ENCODE measurements at regions not wholly inside any gene's neighbourhood (a gene's known extent, or its start where the extent isn't known, plus 50 kb on each side); places are given as distances from the start of the nearest gene placed in this dataset.

GRCh38 chr13:111420113-111420876 is 99.9 kb downstream of the TEX29 start:
- no peaks in the 10 kb centered on the region for H4K20me1 ChIP-seq (ENCODE audit: insufficient read depth, low read length, poor library complexity, severe bottlenecking)
- H2AFZ ChIP-seq (ENCODE audit: low read length) = no peak overlapping the region
- TF ChIP-seq EZH2phosphoT487 (IDR thresholded peaks at IDR 0.05; ENCODE audit: borderline replicate concordance) (no peak), CTCF (conservative IDR thresholded peaks at IDR 0.05; ENCODE audit: low read length) (no peak)
- H3K9me2 ChIP-seq (replicated peaks; ENCODE audit: low read depth, low read length) = no peaks in the 10 kb centered on the region
- H3K9me3 ChIP-seq (ENCODE audit: insufficient read depth, low read depth, low read length) = no peaks in the 10 kb centered on the region
- H3K4me3 ChIP-seq (ENCODE audit: low read length, poor library complexity, severe bottlenecking) = no peak overlapping the region
- no peaks in the 10 kb centered on the region for H3K4me1 ChIP-seq (ENCODE audit: insufficient read depth, low read length, poor library complexity, severe bottlenecking)
- no peak overlapping the region for H3K4me2 ChIP-seq (ENCODE audit: low read depth, low read length, poor library complexity, severe bottlenecking)
- no peaks in the 10 kb centered on the region for H3K36me3 ChIP-seq (ENCODE audit: insufficient read depth, low read length)
- H3F3A ChIP-seq (ENCODE audit: low read depth) = no peaks in the 10 kb centered on the region
- no peak overlapping the region for H3K9ac ChIP-seq (ENCODE audit: low read depth, low read length, poor library complexity, severe bottlenecking)
- H3K27me3 ChIP-seq (ENCODE audit: insufficient read depth, low read length, poor library complexity, severe bottlenecking) = no peaks in the 10 kb centered on the region
- H3K79me2 ChIP-seq (ENCODE audit: insufficient read depth, low read length) = no peaks in the 10 kb centered on the region

GRCh38 chr13:111421216-111421615 is 100.8 kb downstream of the TEX29 start:
- Histone ChIP-seq H3K9ac (ENCODE audit: low read depth, low read length, poor library complexity, severe bottlenecking) (no peak overlapping the region), H3K9me3 (ENCODE audit: insufficient read depth, low read depth, low read length) (no peaks in the 10 kb centered on the region), H3F3A (ENCODE audit: low read depth) (no peaks in the 10 kb centered on the region), H2AFZ (ENCODE audit: low read length) (no peak overlapping the region), H3K27me3 (ENCODE audit: insufficient read depth, low read length, poor library complexity, severe bottlenecking) (no peaks in the 10 kb centered on the region), H3K79me2 (ENCODE audit: insufficient read depth, low read length) (no peaks in the 10 kb centered on the region), H3K4me1 (ENCODE audit: insufficient read depth, low read length, poor library complexity, severe bottlenecking) (no peaks in the 10 kb centered on the region), H3K4me2 (ENCODE audit: low read depth, low read length, poor library complexity, severe bottlenecking) (no peak overlapping the region), H3K36me3 (ENCODE audit: insufficient read depth, low read length) (no peaks in the 10 kb centered on the region), H4K20me1 (ENCODE audit: insufficient read depth, low read length, poor library complexity, severe bottlenecking) (no peaks in the 10 kb centered on the region), H3K4me3 (ENCODE audit: low read length, poor library complexity, severe bottlenecking) (no peak overlapping the region), H3K9me2 (replicated peaks; ENCODE audit: low read depth, low read length) (no peaks in the 10 kb centered on the region)
- TF ChIP-seq CTCF (conservative IDR thresholded peaks at IDR 0.05; ENCODE audit: low read length) = no peak
- TF ChIP-seq EZH2phosphoT487 (IDR thresholded peaks at IDR 0.05; ENCODE audit: borderline replicate concordance) = no peak

GRCh38 chr13:111422348-111422747 is 101.9 kb downstream of the TEX29 start:
- no peak overlapping the region for H3K4me2 ChIP-seq (ENCODE audit: low read depth, low read length, poor library complexity, severe bottlenecking)
- no peak for TF ChIP-seq EZH2phosphoT487 (IDR thresholded peaks at IDR 0.05; ENCODE audit: borderline replicate concordance)
- no peak for TF ChIP-seq CTCF (conservative IDR thresholded peaks at IDR 0.05; ENCODE audit: low read length)
- no peak overlapping the region for H3K4me3 ChIP-seq (ENCODE audit: low read length, poor library complexity, severe bottlenecking)

More at GRCh38 chr13:111422348-111422747, 101.9 kb downstream of the TEX29 start:
- no peaks in the 10 kb centered on the region for H3K79me2 ChIP-seq (ENCODE audit: insufficient read depth, low read length)
- H4K20me1 ChIP-seq (ENCODE audit: insufficient read depth, low read length, poor library complexity, severe bottlenecking) = no peaks in the 10 kb centered on the region
- no peaks in the 10 kb centered on the region for H3K36me3 ChIP-seq (ENCODE audit: insufficient read depth, low read length)
- no peaks in the 10 kb centered on the region for H3K4me1 ChIP-seq (ENCODE audit: insufficient read depth, low read length, poor library complexity, severe bottlenecking)
- no peaks in the 10 kb centered on the region for H3F3A ChIP-seq (ENCODE audit: low read depth)
- H2AFZ ChIP-seq (ENCODE audit: low read length) = no peak overlapping the region
- no peak overlapping the region for H3K9ac ChIP-seq (ENCODE audit: low read depth, low read length, poor library complexity, severe bottlenecking)
- H3K27me3 ChIP-seq (ENCODE audit: insufficient read depth, low read length, poor library complexity, severe bottlenecking) = no peaks in the 10 kb centered on the region
- no peaks in the 10 kb centered on the region for H3K9me3 ChIP-seq (ENCODE audit: insufficient read depth, low read depth, low read length)
- H3K9me2 ChIP-seq (replicated peaks; ENCODE audit: low read depth, low read length) = no peaks in the 10 kb centered on the region

Measured in Loucy (cell line).